Stimulated activated memory B cell treated with anti-CD40 and anti-IgM and Interleukin-4, amounts not matched to agents 10 μg/mL and 1 μg/mL and 100 μg/mL, for 72 hours (primary cell): ENCODE measurements at regions not wholly inside any gene's neighbourhood (a gene's known extent, or its start where the extent isn't known, plus 50 kb on each side); places are given as distances from the start of the nearest gene placed in this dataset.
"Not testable (repeated sequence)": the region's sequence is repeated elsewhere in the genome, so short reads cannot be mapped to it uniquely, and the experiment has no call there.

ENCODE experiments used
- ATAC-seq: fragments of 150-1000 bp; cut with Tn5 transposase; 2 replicates; pipeline ENCODE4 v1.10.0; 2021
- H3K27ac Mint-ChIP-seq: one replicate; pipeline ENCODE4 v1.8.0; 2022; ENCODE audit warnings: mild to moderate bottlenecking, mixed read lengths
- H3K27me3 Mint-ChIP-seq: one replicate; pipeline ENCODE4 v1.8.0; 2022; ENCODE audit warnings: mixed read lengths
- H3K36me3 Mint-ChIP-seq: one replicate; pipeline ENCODE4 v1.8.0; 2022; ENCODE audit warnings: mixed read lengths
- H3K4me1 Mint-ChIP-seq: one replicate; pipeline ENCODE4 v1.8.0; 2022; ENCODE audit warnings: mixed read lengths
- H3K4me3 Mint-ChIP-seq: one replicate; pipeline ENCODE4 v1.8.0; 2022; ENCODE audit warnings: mild to moderate bottlenecking, moderate library complexity, mixed read lengths
- H3K9me3 Mint-ChIP-seq: one replicate; pipeline ENCODE4 v1.8.0; 2022; ENCODE audit warnings: mixed read lengths

DNA sequence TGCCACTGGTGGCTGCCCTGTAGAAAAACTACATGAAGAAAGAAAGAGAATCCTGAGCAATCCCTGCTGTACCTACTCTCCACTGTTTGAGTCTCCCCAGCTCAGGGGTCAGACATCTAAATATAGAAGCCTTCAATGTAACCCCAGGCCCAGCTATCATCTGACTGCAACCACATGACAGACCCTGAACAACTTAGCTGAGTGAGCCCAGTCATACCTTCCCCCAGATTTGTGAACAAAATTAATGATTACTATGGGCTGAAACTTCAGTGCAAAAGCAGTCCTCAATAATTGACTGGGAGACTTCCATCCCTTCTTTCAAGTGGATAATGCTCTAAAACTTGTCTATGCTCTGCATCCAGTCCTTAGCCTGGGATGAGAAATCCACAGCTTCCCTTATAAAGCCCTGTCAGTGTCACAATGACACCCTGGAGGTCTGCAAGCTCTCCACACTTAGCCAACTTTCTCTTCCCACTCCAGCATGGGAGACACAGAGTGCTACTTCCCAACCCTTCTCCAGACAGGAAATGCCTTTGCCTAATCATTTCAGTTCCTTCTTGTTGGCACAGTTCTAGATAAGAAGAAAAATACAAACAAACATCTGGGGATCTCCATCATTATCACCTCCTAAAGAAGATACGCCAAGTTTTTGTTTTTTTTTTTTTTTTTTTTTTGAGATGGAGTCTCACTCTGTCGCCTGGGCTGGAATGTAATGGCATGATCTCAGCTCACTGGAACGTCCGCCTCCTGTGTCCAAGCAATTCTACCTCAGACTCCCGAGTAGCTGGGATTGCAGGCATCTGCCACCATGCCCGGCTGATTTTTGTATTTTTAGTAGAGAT lies 198.5 kb upstream of the GADL1 start:
- no peak for ATAC-seq
- H3K27me3 Mint-ChIP-seq = no peaks in the 10 kb centered on the region
- no peaks in the 10 kb centered on the region for H3K9me3 Mint-ChIP-seq
- no peak overlapping the region for H3K4me3 Mint-ChIP-seq
- H3K36me3 Mint-ChIP-seq = no peaks in the 10 kb centered on the region
- no peak overlapping the region for H3K27ac Mint-ChIP-seq
- H3K4me1 Mint-ChIP-seq = peaks cover 13% of the 10 kb centered on the region

- Mint-ChIP-seq H3K4me1 (peaks cover 13% of the 10 kb centered on the region), H3K36me3 (no peaks in the 10 kb centered on the region), H3K27ac (no peak overlapping the region), H3K9me3 (no peaks in the 10 kb centered on the region), H3K4me3 (no peak overlapping the region), H3K27me3 (no peaks in the 10 kb centered on the region)
- ATAC-seq = no peak
Measured at GRCh38 chr3:31093606-31094005, 199.1 kb upstream of the GADL1 start.

DNA sequence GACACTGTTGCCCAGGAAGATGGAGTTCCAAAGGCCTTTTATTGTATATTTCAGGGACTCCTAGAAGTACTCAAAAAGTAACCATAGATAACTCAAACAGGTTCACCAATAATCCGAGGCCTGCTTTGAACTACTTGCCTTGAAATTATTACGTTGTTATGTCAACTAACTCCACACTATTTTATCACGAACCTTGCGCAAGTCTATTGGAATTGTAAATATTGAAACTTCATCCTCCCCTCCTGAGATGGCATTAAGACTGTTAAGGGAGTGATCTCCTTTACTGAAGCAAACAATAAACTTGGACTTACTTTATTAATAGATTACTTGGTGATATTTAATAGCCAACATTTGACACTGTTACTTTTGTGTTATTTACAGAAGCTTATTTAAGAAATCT lies 199.6 kb upstream of the GADL1 start:
- H3K27ac Mint-ChIP-seq = no peak overlapping the region
- H3K4me3 Mint-ChIP-seq = no peak overlapping the region
- H3K9me3 Mint-ChIP-seq = no peaks in the 10 kb centered on the region

DNA sequence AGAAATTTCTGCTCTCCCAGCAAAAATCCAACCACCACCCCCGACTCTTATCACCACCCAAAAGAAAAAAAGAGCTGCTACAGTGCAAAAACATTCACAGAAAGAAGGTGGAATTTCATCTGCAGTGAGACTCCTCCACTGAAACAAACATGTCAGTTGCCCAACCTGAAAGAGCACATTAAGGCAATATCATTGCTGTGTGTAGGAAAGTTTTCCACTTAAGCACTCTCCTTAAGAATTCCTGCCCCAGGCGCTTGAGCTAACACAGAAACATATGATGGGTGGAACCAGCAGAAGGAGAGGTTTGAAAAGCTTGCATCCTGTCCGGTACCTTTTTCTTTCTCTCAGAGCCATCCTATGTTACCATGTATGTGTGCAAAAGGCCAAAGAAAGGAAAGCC lies 200.8 kb upstream of the GADL1 start:
- H3K27me3 Mint-ChIP-seq = no peaks in the 10 kb centered on the region
- H3K27ac Mint-ChIP-seq = no peak overlapping the region
- no peak for ATAC-seq
- H3K9me3 Mint-ChIP-seq = no peaks in the 10 kb centered on the region
- no peaks in the 10 kb centered on the region for H3K36me3 Mint-ChIP-seq
- H3K4me1 Mint-ChIP-seq = peaks cover 13% of the 10 kb centered on the region
- H3K4me3 Mint-ChIP-seq = no peak overlapping the region

More for the DNA sequence above, 199.6 kb upstream of the GADL1 start:
- Mint-ChIP-seq H3K4me1 (peaks cover 13% of the 10 kb centered on the region), H3K36me3 (no peaks in the 10 kb centered on the region), H3K27me3 (no peaks in the 10 kb centered on the region)
- no peak for ATAC-seq

DNA sequence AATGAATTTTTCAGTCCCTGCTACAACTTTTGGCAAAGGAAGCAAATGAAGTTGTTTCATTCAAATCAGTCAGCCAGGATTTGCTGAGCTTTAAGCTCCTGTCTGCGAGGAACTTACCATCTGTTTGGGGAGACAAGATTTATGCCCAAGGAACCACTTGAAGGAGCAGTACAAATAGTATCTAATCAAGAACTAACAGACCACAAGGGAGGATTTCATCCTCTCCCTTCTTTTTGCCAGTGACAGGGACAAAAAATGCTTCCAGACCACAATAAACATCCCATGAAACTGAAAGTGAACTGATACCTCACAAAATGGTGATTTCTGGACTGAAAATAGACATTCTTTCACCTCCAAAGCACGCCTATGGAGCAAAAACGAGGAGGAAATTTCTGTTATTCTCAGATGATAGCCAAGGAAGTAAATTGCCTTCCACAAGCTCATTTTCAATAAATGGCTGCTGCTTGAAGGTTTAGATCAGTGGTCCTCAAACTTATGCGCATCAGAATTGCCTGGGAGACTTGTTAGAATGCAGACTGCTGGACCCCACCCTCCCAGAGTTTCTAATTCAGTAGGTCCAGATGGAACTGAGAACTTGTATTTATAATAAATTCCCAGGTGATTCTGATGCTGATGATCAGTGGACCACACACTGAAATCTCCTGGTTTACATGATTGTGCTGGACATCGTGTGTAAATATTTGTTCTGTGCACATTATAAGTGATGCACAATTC lies 202.4 kb upstream of the GADL1 start:
- Mint-ChIP-seq H3K36me3 (no peaks in the 10 kb centered on the region), H3K27me3 (no peaks in the 10 kb centered on the region), H3K27ac (no peak overlapping the region), H3K4me3 (no peak overlapping the region), H3K4me1 (peaks cover 13% of the 10 kb centered on the region), H3K9me3 (no peaks in the 10 kb centered on the region)
- ATAC-seq = no peak

DNA sequence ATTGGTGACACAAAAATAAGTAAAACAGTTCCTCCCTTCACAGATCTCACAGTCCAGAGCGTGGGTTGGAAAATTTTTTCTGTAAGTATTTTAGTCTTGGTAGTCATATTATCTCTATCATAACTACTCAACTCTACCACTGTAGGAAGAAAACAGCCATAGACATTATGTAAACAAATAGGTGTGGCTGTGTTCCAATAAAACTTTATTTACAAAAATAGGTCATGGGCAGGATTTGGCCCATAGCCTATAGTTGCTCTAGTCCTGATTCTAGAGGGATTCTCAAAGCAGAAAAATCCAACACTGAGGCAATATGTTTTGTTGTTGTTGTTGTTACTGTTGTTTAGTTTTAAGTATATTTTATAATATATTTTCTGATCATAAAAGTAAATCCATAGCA lies 206.1 kb upstream of the GADL1 start:
- no peaks in the 10 kb centered on the region for H3K36me3 Mint-ChIP-seq
- H3K4me3 Mint-ChIP-seq = no peak overlapping the region
- no peak overlapping the region for H3K27ac Mint-ChIP-seq
- no peak for ATAC-seq
- H3K27me3 Mint-ChIP-seq = no peaks in the 10 kb centered on the region
- H3K4me1 Mint-ChIP-seq = peaks cover 13% of the 10 kb centered on the region
- H3K9me3 Mint-ChIP-seq = peaks cover 3% of the 10 kb centered on the region

- ATAC-seq, H3K27me3 Mint-ChIP-seq, H3K9me3 Mint-ChIP-seq, H3K4me3 Mint-ChIP-seq, H3K36me3 Mint-ChIP-seq, H3K27ac Mint-ChIP-seq: not testable (repeated sequence)
- peaks cover 11% of the 10 kb centered on the region for H3K4me1 Mint-ChIP-seq
Measured at GRCh38 chr3:31101285-31101684, 206.8 kb upstream of the GADL1 start.

DNA sequence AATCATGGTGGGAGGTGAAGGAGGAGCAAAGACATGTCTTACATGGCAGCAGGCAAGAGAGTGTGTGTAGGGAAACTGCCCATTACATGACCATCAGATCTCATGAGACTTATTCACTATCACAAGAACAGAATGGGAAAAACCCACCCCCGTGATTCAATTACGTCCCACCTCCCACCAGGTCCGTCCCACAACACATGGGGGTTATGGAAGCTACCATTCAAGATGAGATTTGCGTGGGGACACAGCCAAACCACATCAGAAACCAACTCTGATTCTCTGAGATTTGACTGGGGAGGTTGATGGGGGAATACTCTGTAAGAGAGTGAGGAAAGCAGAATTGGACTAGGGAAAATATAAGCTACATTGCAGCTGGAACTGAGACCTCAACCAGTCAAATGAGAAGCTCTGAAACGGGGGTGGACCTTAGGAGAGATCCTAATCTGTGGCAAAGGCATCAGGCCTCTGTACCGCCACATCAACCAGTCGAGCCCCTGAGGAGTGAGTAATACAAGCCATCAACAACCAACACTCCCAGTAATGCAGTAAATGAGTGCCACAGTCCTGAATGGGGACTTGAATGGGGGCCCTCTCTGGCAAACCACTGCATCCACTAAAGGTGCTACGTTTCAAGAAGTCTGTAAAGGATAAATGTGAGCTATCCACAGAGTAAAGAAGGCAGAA lies 207.9 kb upstream of the GADL1 start:
- Mint-ChIP-seq H3K4me3 (no peak overlapping the region), H3K4me1 (peaks cover 2% of the 10 kb centered on the region), H3K27me3 (no peaks in the 10 kb centered on the region), H3K9me3 (peaks cover 3% of the 10 kb centered on the region), H3K27ac (no peak overlapping the region), H3K36me3 (no peaks in the 10 kb centered on the region)
- ATAC-seq = no peak

- ATAC-seq = no peak
- no peaks in the 10 kb centered on the region for H3K4me1 Mint-ChIP-seq
- H3K36me3 Mint-ChIP-seq = no peaks in the 10 kb centered on the region
- no peak overlapping the region for H3K27ac Mint-ChIP-seq
- H3K4me3 Mint-ChIP-seq = no peak overlapping the region
- H3K9me3 Mint-ChIP-seq = peaks cover 3% of the 10 kb centered on the region
- H3K27me3 Mint-ChIP-seq = no peaks in the 10 kb centered on the region
Measured at GRCh38 chr3:31103181-31103580, 208.7 kb upstream of the GADL1 start.

DNA sequence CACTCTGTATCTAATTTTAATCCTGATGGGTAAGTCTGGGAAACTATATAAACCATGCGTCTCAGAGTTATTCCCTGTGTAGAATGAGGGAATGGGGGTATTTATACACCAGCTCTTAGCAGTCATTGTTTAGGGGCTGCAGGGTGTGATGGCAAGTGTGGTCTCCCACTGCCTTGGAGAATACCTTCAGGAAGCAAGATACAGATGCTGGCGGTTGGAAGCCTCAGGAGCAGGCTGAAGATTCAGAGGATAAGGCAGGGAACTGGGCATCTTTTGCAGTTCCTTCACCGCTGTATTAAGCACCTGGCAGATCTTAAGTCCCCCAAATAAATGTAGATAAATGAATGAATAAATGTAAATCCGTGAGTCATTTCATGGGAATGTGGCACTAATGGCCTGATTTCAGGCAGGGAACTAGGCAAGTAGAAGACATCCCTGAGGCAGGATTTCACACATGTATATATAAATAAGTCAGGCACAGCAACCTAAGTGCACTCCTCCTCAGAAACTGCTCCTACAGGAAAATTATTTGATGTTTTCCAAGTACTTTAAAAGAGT lies 209.2 kb upstream of the GADL1 start:
- Mint-ChIP-seq H3K9me3 (peaks cover 3% of the 10 kb centered on the region), H3K4me3 (no peak overlapping the region), H3K4me1 (no peaks in the 10 kb centered on the region), H3K36me3 (no peaks in the 10 kb centered on the region), H3K27me3 (no peaks in the 10 kb centered on the region), H3K27ac (no peak overlapping the region)
- no peak for ATAC-seq

GRCh38 chr3:31105011-31105410 lies 210.6 kb upstream of the GADL1 start:
- H3K9me3 Mint-ChIP-seq = peaks cover 3% of the 10 kb centered on the region
- H3K27me3 Mint-ChIP-seq = no peaks in the 10 kb centered on the region
- no peak overlapping the region for H3K27ac Mint-ChIP-seq
- no peak overlapping the region for H3K4me3 Mint-ChIP-seq
- H3K4me1 Mint-ChIP-seq = no peaks in the 10 kb centered on the region
- H3K36me3 Mint-ChIP-seq = no peaks in the 10 kb centered on the region
- no peak for ATAC-seq

DNA sequence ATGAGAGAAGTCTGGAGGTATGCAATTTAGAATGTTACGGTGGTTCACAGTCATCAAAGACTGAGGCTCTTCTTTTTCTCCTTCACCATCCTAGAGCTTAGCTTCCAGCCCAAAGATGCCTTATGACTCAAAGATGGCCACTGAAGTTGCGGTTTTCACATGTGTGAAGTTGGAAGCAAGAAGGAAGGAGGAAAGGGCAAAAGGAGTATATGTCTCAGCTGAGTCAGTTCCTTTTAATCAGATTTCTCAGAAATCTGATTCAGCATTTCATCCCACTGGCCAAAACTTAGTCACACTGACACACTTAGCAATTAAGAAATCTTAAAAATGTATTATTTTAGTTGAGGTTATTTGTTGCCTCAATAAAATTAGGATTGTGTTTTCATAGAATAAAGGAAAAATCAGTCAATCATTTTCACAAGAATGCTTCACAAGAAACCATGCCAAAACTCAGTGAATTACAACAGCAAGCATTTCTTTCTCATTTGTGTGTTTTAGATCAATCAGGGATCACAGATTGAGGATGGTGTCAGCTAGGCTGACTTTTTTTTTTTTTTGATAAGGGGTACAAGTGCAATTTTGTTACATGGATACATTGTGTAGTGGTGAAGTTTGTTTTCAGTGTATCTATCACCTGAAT lies 211.1 kb upstream of the GADL1 start:
- H3K36me3 Mint-ChIP-seq = no peaks in the 10 kb centered on the region
- H3K27ac Mint-ChIP-seq = no peak overlapping the region
- no peak for ATAC-seq
- no peak overlapping the region for H3K4me3 Mint-ChIP-seq
- no peaks in the 10 kb centered on the region for H3K4me1 Mint-ChIP-seq
- H3K27me3 Mint-ChIP-seq = no peaks in the 10 kb centered on the region
- peaks cover 3% of the 10 kb centered on the region for H3K9me3 Mint-ChIP-seq

DNA sequence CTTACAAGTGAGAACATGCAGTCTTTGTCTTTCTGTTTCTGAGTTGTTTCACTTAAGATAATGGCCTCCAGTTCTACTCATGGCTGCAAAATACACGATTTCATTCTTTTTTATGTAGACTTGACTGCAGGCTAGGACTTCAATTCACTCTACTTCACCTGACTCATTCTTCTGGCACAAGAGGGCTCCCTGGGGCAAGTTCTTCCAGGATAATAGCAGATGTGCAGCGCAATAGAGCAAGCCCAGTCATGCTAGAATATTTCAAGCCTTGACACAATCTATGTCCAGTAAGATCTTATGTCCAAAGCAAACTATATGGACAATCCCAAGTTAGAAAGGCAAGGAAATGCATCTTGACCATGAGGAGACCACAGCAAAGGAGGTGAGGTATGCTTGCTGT lies 211.7 kb upstream of the GADL1 start:
- Mint-ChIP-seq H3K4me1 (no peaks in the 10 kb centered on the region), H3K9me3 (peaks cover 3% of the 10 kb centered on the region), H3K27ac (no peak overlapping the region), H3K4me3 (no peak overlapping the region), H3K27me3 (peaks cover 6% of the 10 kb centered on the region), H3K36me3 (no peaks in the 10 kb centered on the region)
- ATAC-seq = no peak

GRCh38 chr3:31106912-31107311 lies 212.5 kb upstream of the GADL1 start:
- Mint-ChIP-seq H3K4me3 (no peak overlapping the region), H3K36me3 (no peaks in the 10 kb centered on the region), H3K9me3 (peaks cover 2% of the 10 kb centered on the region), H3K4me1 (no peaks in the 10 kb centered on the region), H3K27ac (no peak overlapping the region), H3K27me3 (peaks cover 8% of the 10 kb centered on the region)
- ATAC-seq = no peak

GRCh38 chr3:31114929-31115283 lies 220.4 kb upstream of the GADL1 start:
- no peak overlapping the region for H3K27ac Mint-ChIP-seq
- H3K4me3 Mint-ChIP-seq = no peak overlapping the region
- H3K36me3 Mint-ChIP-seq = no peaks in the 10 kb centered on the region
- peaks cover 15% of the 10 kb centered on the region for H3K27me3 Mint-ChIP-seq
- ATAC-seq = no peak
- H3K4me1 Mint-ChIP-seq = no peaks in the 10 kb centered on the region
- H3K9me3 Mint-ChIP-seq = peaks cover 6% of the 10 kb centered on the region
